ENCODE measurements at regions not wholly inside any gene's neighbourhood (a gene's known extent, or its start where the extent isn't known, plus 50 kb on each side); places are given as distances from the start of the nearest gene placed in this dataset.

- Mint-ChIP-seq H3K27me3 (no peaks in the 10 kb centered on the region), H3K4me3 (ENCODE audit: low read depth) (no peak overlapping the region), H3K27ac (no peak overlapping the region), H3K36me3 (ENCODE audit: insufficient read depth) (no peaks in the 10 kb centered on the region), H3K9me3 (ENCODE audit: low read depth) (peaks cover 8% of the 10 kb centered on the region), H3K4me1 (ENCODE audit: low read depth) (peaks cover 14% of the 10 kb centered on the region)
- no peak for TF ChIP-seq CTCF (IDR thresholded peaks at IDR 0.05; ENCODE audit: unreplicated experiment)
- no peak for DNase-seq (ENCODE audit: low spot score, unreplicated experiment)
Measured at GRCh38 chr3:70726961-70727360, 414.5 kb upstream of the MDFIC2 start.

- peaks cover 8% of the 10 kb centered on the region for H3K9me3 Mint-ChIP-seq (ENCODE audit: low read depth)
- H3K27me3 Mint-ChIP-seq = no peaks in the 10 kb centered on the region
- H3K4me3 Mint-ChIP-seq (ENCODE audit: low read depth) = no peak overlapping the region
- H3K27ac Mint-ChIP-seq = no peak overlapping the region
- H3K4me1 Mint-ChIP-seq (ENCODE audit: low read depth) = peaks cover 14% of the 10 kb centered on the region
- no peaks in the 10 kb centered on the region for H3K36me3 Mint-ChIP-seq (ENCODE audit: insufficient read depth)
- no peak for TF ChIP-seq CTCF (IDR thresholded peaks at IDR 0.05; ENCODE audit: unreplicated experiment)
- no peak for DNase-seq (ENCODE audit: low spot score, unreplicated experiment)
Measured at GRCh38 chr3:70726096-70726938, 413.9 kb upstream of the MDFIC2 start.

GRCh38 chr3:70722018-70722417 is 409.6 kb upstream of the MDFIC2 start:
- Mint-ChIP-seq H3K27me3 (no peaks in the 10 kb centered on the region), H3K9me3 (ENCODE audit: low read depth) (peaks cover 8% of the 10 kb centered on the region), H3K36me3 (ENCODE audit: insufficient read depth) (no peaks in the 10 kb centered on the region), H3K4me1 (ENCODE audit: low read depth) (peaks cover 3% of the 10 kb centered on the region), H3K4me3 (ENCODE audit: low read depth) (no peak overlapping the region), H3K27ac (no peak overlapping the region)
- no peak for TF ChIP-seq CTCF (IDR thresholded peaks at IDR 0.05; ENCODE audit: unreplicated experiment)
- no peak for DNase-seq (ENCODE audit: low spot score, unreplicated experiment)

- no peak overlapping the region for H3K4me3 Mint-ChIP-seq (ENCODE audit: low read depth)
- no peak overlapping the region for H3K27ac Mint-ChIP-seq
- peaks cover 14% of the 10 kb centered on the region for H3K9me3 Mint-ChIP-seq (ENCODE audit: low read depth)
- DNase-seq (ENCODE audit: low spot score, unreplicated experiment) = no peak
- TF ChIP-seq CTCF (IDR thresholded peaks at IDR 0.05; ENCODE audit: unreplicated experiment) = no peak
- H3K27me3 Mint-ChIP-seq = no peaks in the 10 kb centered on the region
- H3K4me1 Mint-ChIP-seq (ENCODE audit: low read depth) = peaks cover 1% of the 10 kb centered on the region
- H3K36me3 Mint-ChIP-seq (ENCODE audit: insufficient read depth) = peaks cover 4% of the 10 kb centered on the region
Measured at GRCh38 chr3:70716832-70717231, 404.4 kb upstream of the MDFIC2 start.

- no peak overlapping the region for H3K27ac Mint-ChIP-seq
- peaks cover 4% of the 10 kb centered on the region for H3K36me3 Mint-ChIP-seq (ENCODE audit: insufficient read depth)
- TF ChIP-seq CTCF (IDR thresholded peaks at IDR 0.05; ENCODE audit: unreplicated experiment) = no peak
- H3K27me3 Mint-ChIP-seq = no peaks in the 10 kb centered on the region
- no peak overlapping the region for H3K4me3 Mint-ChIP-seq (ENCODE audit: low read depth)
- H3K9me3 Mint-ChIP-seq (ENCODE audit: low read depth) = peaks cover 19% of the 10 kb centered on the region
- no peak for DNase-seq (ENCODE audit: low spot score, unreplicated experiment)
- H3K4me1 Mint-ChIP-seq (ENCODE audit: low read depth) = no peaks in the 10 kb centered on the region
Measured at GRCh38 chr3:70712449-70713082, 400.1 kb upstream of the MDFIC2 start.
